ENCODE measurements at regions not wholly inside any gene's neighbourhood (a gene's known extent, or its start where the extent isn't known, plus 50 kb on each side); places are given as distances from the start of the nearest gene placed in this dataset.

DNA sequence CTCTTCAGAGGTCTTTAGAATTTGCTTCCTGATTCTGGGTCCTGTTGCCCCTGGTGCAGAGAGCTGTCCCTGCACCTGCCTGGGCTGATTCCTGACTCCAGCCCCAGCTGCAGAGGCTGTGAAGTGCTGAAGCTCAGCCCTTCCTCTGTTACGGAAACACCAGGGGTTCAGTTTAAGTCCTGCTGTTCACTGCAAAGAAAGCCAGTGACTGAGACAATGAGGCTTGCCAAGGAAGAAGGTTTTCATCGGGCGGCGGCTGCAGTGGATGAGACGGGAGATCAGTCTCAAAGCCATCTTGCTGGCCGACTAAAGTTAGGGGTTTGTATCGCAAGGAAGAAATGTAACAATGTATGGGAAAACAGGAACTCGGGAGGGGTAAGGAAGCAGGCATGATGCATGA, 142.4 kb upstream of the ZNF236 start:
- DNase-seq = no peak

DNA sequence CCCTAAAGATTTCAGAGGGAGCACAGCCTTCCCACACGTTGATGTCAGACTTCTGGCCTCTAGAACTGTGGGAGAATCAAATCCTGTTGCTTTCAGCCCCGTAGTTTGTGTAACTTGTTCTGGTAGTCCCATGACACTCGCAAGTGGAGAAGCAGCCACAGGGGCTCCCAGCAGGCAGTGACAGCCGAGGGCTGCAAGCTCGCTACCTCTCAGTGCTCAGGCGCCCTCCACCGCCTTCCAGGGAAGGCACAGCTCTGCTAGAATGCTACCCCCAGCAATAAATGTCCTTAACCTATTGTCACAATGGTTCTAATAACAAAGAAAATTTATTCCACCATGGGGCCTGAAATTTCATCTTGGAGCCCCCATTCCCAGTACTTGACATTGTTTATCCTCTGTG, 143.1 kb upstream of the ZNF236 start:
- DNase-seq = no peak

DNA sequence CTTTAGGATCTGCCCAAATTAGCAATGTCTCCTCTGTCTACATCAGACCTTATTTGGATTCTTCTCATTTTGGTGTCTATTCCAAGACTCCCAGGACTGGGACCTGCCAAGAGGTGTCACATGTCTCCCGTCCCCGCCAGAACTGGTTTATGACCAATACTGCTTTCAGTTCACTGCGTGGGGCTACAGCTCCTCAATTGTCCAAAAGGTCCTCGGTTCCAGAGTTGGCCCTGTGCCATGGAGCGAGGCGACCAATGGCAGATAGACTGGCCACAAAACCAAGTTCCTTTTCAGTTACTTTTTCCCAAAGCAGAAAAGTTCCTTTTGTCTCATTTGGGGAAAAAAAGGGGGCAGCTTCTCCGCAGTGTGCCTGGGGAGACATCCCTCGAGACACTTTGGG, 144.1 kb upstream of the ZNF236 start:
- no peak for DNase-seq

DNA sequence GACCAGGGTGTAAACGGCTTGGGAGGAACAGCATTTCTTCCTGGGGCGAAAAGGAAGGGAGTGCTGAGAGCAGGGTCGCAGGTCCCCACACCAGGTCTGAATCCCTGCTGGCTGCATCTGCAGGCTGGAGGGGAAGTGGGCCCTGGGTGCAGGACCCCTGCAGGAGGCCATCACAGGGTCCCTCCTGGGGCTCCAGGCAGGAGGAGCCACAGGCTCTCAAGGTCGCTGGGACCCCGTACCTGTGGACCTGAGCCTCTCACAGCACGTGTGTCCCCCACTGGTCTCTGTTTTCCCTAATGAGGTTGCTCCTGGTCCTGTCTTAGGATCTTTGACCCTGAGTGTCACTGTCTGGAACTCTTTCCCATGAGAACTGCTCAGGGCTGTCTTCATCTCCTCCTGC, 147.8 kb upstream of the ZNF236 start:
- DNase-seq = no peak

DNA sequence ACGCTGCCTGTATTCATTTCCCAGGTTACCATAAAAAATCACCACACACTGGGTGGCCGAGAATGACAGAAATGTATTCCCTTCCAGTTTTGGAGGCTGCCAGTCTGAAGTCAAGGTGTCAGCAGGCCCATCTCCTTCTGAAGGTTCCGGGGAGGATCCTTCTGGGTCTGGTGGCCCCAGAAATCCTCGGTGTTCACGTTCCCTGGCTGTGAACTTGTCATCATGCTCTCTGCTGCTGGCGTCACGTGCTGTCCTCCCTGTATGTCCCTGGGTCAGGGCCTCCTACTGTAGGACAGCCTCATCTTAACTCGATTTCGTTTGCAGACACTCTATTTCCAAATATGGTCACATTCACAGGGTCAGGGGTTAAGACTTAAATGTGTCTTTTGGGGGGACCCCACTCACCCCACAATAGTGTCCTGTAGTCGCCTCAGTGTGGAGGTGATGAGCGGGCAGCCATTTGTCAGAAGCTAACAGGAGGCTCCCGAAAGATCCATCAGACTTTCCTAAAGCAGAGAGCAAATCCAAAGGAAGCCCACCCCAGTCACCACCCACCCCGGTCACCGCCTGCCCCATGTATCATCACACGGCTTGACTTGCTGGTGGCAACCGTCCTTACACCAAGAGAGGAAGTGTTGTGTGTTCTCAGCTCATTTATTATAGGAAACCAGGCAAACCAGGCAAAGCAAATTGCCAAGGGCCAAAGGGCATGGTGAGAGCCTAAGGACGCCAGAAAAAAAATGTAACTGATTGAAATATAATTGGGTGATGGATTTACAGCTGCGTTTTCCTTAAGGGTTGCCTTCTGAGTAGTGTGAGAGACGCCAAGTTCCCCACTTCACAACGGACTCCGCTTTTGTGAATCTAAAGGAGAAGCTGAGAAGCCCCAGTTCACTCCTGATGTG, 148.8 kb upstream of the ZNF236 start:
- DNase-seq = no peak

DNA sequence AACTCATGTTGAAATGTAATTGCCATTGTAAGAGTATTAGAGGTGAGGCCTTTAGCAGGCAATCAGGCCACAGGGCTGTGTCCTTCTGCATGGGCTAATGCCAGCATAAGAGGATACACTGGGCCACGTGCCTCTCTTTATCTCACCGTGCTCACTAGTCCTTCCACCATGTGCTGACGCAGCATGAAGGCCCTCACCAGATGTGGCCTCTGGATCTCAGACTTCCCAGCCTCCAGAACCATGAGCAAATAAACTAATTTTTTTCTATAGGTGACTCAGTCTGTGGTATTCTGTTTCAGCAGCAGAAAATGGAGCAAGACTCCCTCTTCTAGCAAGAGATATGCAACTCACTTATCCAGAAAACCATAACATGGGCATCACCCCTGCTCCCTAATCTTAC, 149.7 kb upstream of the ZNF236 start:
- DNase-seq = no peak

DNA sequence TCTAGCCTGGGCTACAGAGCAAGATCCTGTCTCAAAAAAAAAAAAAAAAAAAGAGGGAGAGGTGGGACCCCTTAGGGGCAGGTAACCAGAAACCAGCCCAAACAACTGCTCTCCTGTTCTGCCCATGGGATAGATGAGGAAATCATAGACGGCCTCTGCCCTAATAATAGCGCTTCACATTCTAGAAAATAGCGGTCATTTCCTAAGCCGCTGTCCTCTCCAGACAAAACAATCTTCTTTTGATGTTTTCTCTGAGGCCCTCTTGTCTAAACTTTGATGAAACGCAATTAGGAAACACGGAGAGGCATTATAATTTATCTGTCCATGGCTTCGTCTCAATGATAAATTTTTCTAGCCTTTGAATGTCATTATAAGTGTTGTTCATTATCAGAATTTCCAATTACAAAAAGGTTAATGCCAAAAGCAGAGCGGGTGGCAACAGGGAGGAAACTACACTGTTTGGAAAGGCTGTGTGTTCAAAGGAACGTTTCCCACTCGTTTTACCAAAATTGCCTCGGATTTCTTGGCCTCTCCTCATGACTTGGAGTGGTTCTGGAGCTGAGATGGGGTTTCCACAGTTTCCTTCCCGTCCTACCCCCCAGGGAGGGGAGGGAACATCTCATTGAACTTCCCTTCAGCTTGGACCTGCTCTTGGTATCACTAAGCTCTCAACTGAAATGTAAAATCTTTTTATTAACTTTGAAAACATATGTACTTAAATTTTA, 151.6 kb upstream of the ZNF236 start:
- no peak for DNase-seq

DNA sequence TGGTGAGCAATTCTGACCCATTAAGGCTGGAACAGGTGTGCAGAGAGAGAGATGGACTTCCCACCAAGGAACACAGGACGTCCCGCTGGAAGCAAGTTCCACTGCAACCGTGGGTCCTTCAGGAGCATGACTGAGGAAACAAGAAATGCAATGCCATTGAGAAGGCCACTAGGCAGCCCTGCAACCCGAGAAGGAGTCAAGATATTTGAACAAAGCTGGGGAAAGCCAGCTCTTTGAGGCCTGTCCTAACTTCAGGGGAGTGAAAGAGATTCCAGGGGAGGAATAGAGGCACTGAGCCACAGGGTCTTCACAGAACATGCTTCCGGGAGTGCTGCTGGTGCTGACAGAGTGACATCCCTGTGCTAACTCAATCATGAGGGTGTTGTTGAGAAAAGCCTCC, 153.8 kb upstream of the ZNF236 start:
- no peak for DNase-seq

DNA sequence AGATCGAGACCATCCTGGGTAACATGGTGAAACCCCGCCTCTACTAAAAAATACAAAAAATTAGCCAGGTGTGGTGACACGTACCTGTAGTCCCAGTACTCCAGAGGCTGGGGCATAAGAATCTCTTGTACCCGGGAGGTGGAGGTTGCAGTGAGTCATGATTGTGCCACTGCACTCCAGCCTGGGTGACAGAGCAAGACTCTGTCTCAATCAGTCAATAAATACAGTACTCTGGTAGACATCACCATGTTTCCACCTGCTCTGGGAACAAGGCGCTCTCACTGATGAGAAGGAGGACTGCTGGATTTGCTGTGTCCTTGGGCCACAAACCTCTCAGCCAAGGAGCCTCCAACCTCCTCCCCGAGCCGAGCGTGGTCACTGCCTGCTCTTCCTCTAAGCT, 154.2 kb upstream of the ZNF236 start:
- no peak for DNase-seq

DNA sequence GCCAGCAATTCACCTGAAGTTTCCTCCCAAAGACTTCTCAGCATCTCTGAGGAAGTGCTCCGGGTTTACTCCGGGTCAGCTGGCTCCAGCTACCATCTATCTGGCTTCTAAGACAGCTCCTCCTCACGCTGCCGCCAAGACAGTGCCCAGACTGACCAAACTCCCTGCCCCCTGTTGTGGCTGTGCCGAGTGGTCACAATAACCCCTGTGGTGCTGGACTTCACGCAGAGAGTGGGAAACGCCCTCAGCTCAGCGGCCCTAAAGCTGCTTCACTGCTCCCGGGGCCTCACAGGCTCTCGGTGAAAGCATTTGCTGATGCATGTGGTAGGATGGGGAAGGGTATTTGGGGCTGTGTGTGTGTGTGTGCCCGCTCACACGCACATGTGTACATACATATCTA, 154.8 kb upstream of the ZNF236 start:
- DNase-seq = no peak

DNA sequence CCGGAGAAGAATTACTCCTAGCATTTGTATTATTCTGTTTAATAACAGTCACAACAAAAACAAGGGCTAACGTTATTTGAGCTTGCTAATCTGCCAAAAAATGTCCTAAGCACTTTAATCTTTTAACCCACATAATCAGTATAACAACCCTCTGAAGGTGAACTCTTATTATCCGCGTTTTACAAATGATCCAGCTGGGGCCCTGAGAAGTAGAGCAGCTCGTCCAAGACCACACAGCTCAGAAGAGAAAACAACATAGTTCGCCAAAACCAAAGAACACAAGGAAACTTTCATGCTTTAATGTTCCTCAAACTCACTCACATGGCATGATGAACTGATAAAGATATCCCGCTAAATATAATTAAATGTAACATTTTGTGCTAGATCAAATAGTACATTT, 159.7 kb upstream of the ZNF236 start:
- DNase-seq = no peak

DNA sequence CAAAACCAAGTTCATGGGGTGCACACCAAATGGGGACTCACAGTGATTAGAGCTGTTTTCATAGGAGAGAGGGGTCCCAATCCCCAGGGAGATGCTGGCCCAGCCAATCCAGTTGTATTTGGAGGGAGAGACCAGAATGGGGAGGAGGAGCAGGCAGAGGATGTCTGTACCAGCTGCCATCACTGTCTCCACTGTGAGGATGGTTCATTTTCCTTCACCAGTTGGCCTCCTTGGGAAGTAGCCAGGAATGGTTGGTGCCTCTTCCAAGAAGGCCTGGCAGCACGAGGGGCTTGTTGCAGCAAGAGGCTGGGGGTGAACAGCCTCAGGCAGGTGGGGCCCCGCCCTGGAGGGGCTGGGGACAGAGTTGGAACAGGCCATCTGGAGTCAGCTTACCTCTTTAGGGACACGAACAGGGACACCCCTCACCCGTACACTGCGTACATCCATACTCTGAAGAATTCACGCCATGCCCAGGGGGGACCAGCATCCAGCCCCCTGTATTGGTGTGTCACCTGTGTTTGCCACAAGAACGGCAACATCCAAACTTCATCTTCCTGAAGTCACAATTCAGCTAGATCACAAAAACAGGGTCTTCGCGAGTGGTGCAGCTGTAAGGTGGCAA, 161.7 kb upstream of the ZNF236 start:
- no peak for DNase-seq

DNA sequence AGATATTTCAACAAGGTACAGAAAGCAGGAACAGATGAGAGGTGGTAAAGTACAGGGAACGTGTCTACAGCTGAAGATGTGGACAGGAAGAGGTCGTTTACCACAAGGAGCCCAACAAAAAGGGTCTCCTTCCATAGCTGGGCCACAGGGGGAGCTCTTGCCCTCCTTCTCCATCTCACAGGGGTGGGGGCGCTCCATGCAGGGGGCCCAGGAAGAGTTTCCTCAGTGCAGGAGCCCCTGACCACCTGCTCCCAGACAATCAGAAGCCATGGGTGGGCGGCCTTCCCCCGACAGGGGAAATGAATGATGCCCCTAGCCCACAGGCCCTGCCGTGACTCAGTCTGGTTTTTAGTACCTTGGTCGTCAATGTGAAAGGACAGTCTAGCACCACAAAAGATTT, 163.6 kb upstream of the ZNF516 start:
- no peak for DNase-seq

DNA sequence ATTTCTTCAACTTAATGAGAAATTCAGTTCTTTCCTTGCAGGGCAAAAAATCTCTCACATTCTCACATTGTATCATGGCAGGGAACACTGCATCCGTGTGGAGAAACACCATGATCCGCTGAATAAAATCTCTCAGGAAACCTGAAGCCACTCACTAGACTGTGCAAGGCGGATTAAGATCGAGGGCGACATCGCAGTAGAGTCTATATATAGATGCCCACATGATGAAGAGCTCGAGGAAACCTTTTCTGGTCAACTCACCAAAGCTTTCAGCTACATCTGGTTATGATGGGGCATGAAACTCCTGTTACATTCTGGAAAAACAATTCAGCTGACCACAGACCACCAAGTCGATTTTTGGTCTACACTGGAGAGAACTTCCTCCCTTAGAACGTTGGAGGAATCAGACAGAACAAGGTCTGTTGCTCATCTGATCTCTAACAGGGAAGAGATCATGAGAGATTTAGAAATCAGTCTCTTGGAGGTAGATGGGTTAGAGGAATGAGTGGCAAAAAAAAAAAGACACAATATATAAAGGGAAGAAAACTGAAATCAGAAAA, 162.9 kb upstream of the ZNF516 start:
- DNase-seq = no peak

DNA sequence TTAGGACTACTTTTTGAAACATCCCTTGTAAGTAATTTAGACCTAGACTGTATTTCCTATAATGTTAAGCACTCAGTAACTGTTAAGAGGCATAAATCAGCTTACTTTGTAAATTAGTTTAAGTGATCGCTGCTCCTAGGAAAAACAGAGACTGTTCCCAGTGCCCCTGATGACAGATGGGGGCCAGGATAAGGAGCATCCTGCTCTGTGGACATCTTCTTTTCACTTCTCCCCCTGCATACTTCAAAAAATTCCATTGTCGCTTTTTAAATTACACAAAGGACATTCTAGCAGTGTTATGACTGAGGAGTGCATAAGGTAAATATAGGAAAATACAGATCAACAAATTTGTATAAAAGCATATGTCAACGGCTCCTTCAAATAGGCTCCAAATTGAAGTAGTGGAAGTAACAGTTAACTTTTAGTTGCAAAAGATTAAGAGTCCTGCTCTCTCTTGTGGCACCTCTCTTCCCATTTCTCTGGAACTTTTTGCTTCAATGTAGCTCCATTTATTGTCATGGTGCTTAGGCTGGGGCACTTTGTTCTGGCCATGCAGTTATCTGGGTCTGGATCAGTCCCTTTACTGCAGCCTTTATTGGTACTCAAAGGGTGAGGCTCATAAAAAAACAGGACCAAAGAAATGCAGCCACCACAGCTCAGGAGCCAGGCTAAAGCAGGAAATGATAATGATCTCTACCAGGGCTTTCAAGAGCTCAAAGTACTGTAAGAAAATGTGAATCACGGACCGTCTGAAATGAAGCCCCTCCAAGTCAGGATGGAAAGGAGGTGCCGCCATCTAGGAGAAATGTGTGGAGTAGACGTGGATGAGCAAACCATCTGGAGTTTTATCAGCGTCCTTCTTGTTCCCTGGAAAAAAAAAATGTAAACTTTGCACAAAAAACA, 162.1 kb upstream of the ZNF516 start:
- no peak for DNase-seq

DNA sequence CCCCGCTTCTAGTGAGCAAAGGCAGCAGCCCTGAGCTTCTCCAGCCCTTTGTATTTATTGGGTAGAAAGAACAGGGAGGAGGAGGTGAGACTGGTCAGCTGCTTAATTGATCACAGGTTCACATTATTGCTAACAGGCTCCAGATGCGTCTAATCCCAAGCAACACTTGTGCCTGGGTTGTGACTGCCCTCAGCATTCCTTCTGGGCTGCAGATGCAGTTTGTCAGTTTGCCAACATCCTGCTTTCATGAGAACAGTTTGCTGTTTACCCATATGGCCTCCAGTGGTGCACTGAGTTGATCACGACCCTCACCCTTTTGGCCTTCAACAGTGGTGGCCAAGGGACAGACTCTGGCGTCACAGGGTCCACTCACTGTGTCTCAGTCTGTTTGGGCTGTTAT, 159.5 kb upstream of the ZNF516 start:
- no peak for DNase-seq

DNA sequence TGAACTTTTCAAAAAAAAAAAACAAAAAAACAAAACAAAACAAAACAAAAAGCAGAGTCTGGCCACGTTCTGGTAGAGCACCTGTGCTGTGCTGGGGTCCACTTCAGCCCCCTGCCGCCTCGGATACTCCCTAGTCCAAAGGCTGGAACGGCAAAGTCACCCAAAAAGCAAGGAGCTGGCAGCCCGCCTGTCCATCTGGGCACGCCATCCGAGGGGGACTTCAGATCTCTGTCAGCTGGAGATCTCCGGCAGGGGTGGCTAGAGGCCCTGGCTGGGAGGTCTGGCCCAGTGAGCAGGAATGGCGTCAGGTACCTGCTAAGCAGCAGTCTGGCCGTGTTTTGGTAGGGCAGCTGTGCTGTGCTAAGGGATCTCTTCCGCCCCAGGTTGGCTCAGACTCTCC, 152.3 kb upstream of the ZNF516 start:
- no peak for DNase-seq

DNA sequence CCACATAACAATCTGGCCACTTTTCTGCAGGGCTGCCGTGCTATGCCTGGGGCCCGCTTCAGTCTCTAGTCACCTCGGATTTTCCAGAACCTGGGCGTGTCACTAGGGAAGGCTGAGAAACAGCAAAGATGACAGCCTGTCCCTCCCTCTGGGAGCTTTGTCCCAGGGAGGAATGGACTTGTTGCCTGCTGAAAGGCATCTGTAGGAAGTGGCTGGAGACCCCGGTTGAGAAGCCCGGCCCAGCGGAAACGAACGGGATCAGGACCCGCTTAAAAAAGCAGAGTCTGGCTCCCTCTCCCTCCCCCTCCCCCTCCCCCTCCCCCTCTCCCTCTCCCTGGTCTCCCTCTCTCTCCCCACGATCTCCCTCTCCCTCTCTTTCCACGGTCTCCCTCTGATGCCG, 149.5 kb upstream of the ZNF516 start:
- DNase-seq = no peak

DNA sequence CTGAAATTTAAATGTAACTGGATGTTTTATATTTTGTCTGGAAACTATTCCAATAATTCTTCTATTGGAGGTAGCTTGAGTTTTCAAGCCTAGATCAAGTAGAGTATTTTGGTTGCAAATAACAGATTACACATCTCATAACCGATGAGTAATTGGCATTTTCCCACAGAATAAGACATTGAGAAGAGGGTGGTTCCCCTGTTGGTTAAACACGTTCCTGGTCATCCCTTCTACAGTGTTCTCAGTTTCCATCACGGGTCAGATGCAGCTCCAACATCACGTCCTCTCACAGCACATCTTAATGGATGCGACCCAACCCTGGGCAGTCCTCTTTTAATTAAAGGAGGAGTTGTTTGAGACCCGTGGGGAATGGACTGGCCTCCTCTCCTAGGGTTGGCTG, 149.0 kb upstream of the ZNF516 start:
- no peak for DNase-seq

DNA sequence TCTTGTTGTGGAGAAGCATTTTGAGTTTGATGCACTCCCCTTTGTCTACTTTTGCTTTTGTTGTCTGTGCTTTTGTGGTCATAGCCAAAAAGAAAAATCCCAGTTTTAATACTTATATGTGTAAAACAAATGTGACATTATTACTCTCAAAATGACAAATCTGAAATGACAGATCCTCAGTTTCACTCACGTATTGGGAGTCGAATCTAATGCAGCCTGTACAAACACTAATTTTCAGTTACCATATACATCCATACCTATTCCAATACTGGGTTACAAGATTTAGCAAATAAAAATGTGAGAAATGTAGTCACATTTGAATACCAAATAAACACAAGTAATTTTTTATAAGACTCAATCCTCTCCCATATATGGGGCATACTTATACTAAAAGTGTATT, 148.2 kb upstream of the ZNF516 start:
- no peak for DNase-seq

DNA sequence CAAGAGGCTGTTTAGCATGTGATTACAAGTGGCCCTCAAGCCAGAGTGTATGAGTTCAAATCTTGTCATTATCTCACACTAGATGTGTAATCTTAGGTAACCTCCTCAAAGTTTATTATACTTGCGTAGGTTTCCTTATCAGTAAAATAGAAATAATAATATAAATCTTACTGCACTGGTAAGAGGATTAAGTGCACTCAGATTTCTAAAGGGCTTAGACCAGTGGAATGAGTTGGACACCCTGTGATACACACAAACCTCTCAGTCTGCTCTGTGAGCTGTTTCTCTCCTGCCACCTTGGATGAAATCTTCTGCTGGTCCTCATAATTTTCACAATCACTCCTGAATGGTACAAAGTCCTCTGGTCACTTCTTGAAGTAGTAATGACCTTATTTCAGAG, 145.4 kb upstream of the ZNF516 start:
- no peak for DNase-seq

DNA sequence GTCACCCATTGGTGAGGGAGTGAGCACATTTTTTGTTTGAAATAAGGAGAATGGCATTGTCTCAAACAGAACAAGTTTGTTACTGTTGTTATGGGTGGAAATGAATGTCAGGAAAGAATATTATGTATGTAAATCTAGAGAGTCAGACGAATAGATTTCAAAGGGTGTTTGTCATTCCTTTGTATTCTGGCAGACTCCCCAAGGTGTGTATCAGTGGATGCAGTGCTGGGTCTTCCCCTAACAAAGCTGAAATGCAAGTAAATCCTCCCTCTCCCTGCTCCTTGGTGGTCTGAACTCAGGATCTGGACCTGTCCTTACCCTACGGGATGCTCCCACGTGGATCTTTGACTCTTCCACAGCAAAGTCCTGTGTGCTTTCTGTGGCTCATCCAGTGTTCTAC, 139.5 kb upstream of the ZNF516 start:
- DNase-seq = no peak

All from NCI-H2029 treated with DMSO at 0.1 percent for 48 hours (cell line).